ENCODE measurements at regions not wholly inside any gene's neighbourhood (a gene's known extent, or its start where the extent isn't known, plus 50 kb on each side); places are given as distances from the start of the nearest gene placed in this dataset.

GRCh38 chr6:167710363-167710920 is 116.3 kb upstream of the AFDN start:
- no peak for DNase-seq

DNA sequence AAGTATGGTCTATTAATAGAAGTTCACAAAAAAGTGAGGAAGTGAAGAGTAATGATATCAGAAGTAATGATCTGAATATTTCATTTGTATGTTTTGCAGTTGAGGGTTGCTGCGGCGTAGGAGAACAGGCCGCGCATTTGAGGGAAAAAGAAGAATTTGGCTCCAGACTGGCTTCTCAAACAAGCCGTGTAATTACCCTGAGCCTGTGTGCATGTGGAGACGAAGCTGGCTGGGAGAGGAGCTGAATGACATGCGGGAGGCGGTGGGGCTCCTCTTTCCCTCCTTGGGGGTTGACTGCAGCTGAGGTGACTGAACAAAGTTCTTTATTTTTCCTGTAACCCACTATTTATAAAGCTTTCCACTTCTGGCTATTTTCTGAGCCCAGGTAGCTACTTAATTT is 115.5 kb upstream of the AFDN start:
- DNase-seq: no peak

DNA sequence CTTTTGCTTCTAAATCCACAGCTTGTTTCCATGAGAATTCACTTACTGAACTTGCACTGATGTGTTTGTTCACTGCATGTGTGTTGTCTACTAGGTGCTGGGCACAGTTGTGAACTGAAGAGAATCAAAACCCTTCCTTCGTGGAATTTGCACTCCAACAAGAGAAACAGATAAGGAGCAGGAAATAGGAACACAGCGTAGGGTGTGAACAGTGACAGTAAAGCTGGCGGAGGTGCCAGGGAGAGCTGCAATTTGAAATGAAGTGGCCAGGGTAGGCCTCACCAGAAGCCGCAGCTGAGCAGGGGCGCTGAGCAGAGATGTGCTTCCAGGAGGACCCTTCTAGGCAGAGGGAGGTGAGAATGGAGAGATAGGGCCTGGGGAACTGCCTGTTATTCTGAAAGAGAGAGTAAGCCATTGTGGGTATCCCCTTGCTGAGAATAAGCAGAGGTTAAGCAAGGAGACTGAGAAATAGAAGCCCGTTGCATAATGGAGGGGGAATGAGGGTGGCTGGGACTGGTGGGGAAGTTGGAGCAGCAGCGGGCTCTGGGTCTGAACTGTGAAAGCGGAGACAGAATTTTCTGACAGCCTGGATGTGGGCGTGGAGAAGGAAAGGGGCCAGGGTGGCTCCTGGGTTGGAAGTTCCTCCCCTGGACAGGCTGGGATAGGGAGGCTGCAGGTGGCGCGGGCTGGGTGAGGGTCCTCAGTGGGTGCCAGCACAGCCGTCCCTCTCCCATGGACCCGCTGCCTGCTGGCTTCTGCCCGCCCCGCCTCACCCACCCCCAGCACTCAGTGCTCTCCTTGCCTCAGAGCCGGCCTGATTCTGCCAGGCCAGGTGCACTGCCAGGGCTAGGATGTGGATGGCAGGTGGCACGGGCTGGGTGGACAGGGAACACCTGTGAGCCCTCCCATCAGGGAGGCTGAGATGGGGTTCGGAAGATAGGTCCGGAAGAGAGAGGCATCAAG is 114.7 kb upstream of the AFDN start:
- no peak for DNase-seq

GRCh38 chr6:167712731-167713475 is 113.8 kb upstream of the AFDN start:
- DNase-seq: no peak

GRCh38 chr6:167714152-167714551 is 112.6 kb upstream of the AFDN start:
- DNase-seq: no peak

GRCh38 chr6:167717455-167717854 is 109.3 kb upstream of the AFDN start:
- no peak for DNase-seq

DNA sequence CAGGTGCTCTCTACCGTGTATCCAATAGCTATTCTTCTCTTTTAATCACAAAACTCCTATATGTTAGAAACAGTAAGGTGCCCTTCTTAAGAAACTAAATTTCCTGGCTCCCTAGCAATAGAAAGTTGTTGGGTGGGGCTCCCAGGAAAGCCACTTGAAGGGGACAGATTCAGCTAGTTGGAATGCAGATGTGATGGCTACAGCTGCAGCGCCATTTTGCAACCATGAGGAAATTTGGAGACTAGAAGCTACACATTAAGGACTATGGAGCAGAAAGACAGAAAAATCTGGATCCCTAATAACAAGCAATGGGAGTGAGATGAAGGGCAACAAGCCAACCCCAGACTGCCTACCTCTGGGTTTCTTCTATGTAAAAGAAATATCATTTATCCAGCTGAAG is 108.8 kb upstream of the AFDN start:
- no peak for DNase-seq

DNA sequence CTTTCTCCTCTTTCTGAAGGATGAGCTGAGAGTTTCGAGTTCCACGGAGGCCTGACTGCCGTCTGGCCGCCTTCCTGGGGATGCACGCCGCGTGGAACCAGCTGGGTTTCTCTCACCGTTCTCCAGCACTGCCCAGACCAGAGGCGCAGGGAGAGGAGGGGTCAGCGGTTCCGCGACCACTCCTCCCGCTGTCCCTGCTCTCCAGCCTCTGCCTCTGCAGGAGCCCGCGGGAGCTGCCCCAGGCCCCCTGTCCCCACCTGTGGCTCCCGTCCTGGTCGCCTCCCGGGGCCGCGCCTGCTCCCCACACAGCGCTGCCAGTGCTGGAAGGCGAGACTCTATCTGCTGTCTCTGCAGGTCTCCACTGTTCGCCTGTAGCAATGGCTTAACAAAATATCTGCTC is 106.8 kb upstream of the AFDN start:
- no peak for DNase-seq

DNA sequence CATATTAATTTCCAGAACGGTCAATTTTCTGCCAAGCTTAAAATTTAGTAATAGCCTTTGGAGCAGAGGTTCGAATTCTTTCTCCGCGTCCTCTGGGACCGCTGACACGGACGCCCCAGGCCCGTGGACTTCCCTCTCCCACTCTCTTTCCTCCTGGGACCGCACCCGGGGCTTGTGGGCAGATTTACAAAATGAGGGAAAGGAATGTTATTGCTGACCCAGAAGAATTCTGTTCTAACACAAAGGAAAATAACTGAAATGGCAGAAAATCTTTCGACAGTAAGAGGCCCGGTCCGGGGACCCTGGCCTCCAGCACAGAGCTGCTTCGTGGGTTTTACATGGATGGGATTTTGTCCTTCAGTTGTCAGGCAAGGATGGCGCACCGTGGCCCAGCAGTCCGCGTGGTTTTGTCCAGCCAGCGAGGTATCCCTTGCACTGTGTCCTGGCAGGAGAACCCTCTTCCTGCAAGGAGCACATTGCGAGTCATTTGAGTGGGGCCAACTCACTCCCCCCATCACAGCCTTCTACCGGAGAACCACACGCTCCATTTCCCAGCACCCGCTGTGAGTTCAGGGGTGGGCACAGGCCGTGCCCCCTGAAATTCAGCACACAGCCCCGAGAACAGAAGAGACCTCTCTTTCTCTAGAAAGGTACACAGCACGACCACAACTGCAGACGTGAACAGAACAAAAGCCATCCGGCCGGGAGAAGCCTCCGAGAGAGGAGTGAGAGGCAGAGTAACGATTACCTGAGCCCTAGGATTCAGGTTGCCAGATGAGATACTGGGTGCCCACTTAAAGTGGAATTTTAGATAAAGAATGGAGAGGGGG is 106.0 kb upstream of the AFDN start:
- no peak for DNase-seq

GRCh38 chr6:167721291-167721690 is 105.4 kb upstream of the AFDN start:
- no peak for DNase-seq

DNA sequence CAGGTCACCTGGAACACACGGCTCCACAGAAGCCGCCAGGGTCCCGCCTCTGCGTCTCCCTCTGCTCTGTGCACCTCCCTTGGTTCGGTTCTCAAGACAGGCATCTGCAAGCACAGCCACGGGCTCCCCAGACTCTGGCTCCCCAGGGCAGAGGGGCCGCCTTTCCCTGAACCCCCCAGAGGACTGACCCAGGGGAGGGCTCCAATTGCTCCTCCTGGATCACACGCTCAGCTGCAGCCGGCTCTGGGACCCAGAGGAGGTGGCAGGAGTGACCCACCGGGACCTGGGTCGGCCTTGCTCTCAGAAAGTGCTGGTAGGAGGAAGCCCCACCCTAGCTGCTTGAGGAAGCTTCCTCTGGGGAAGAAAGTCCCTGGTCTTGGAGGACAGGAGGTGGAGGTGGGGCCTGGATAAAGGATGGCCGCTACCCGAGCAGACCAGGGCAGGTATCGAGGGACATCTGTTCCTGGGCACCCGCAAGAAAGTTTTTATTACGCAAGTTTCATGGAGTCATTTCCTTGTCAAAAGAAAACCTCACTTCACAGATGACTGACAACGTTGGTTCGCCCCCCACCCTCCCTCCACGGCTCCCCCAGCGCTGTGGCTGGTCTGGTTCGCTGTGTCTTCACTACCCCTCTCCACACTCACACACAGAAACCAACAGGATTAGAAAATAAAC is 103.9 kb upstream of the AFDN start:
- DNase-seq: no peak

GRCh38 chr6:167726043-167726621 is 100.6 kb upstream of the AFDN start:
- no peak for DNase-seq

GRCh38 chr6:167730441-167730840 is 96.3 kb upstream of the AFDN start:
- no peak for DNase-seq

DNA sequence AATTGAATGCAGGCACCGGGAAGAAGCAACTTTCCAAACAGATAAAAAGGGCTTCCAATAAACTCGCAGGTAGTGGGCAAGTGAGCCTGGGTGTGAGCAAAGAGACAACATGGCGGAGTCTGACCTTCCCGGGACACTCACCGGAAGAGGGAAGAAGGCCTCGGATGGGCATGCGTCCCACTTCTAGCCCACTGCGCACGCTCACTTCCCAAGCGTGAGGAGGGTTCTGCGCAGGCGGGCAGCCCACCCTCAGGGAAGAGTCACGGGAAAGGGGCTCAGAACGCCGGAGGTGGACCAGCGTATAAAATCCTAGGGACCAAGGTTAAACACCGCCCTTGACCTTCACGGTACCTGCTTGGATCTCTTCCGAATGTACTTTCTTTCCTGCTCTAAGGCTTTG is 95.5 kb upstream of the AFDN start:
- no peak for DNase-seq

DNA sequence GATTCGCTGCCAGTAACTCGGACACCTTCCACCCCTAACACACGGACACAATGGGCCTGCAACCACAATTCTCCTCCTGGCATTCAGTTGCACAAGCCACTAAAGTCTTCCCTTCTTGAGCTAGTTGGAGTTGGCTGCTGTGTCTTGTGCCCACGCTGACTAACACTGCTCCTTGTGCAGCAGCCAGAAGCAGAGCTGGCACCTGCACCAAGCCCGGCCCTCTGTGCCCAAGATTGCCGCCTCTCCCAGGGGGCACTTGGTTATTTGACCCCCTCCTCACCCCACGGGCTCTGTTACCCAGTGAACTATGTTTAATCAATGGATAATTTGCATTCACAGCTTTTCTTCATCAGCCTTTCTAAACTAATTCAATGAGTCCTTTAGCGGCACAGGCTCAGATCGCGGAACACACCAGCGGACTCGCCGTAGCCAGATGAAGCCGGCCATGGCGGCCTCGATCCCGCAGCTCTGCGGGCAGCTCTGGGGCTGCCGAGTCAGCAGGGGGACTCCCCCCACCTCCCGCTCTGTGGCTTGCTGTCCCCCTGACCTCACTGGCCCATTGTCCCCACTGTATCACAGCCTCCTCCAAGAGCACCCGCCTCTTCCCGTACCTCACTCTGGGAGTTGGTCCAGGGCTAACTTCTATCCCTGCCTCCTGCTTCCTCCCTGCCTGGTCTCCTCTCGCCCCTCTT is 94.8 kb upstream of the AFDN start:
- no peak for DNase-seq

GRCh38 chr6:167733740-167734661 is 92.7 kb upstream of the AFDN start:
- DNase-seq: no peak

DNA sequence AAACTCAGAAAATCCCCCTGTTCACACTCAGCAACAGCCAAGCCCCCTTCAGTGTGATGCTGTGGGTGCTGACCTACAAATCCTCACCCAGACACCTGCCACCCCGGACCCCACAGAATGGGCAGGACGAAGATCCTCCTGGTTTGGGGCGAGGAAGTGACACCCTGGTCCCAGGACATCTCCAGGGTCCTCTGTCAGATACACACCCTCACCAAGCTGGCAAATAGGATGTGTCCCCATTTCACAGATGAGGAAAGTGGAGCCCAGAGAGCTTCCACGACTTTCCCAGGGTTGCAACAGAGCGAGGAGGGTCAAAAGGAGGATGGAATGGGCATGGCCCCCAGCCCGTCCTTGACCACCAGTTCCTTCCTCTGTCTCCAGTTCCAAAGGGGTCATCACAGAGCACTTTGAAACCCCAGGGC is 92.0 kb upstream of the AFDN start:
- no peak for DNase-seq

DNA sequence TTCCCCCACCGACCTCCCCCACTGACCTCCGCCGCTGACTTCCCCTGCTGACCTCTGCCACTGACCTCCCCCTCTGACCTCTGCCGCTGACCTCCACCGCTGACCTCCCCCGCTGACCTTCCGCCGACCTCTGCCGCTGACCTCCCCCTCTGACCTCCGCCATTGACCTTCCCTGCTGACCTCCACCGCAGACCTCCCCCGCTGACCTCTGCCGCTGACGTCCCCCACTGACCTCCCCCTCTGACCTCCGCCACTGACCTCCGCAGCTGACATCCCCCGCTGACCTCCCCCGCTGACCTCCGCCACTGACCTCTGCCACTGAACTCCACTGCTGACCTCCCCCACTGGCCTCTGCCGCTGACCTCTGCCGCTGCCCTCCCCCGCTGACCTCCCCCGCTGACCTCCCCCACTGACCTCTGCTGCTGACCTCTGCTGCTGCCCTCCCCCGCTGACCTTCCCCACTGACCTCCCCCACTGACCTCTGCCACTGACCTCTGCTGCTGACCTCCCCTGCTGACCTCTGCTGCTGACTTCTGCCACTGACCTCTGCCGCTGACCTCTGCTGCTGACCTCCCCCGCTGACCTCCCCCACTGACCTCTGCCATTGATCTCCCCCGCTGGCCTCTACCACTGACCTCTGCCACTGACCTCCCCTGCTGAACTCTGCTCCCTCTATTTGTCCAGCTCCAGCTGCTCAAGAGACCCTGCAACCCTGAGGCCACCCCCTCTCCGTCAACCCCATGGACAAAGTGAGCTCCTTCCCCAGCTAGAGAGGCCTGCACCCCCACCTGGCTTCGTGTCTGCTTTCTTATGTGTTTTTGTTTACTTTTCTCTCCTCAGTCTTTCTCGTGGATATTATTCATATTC is 91.4 kb upstream of the AFDN start:
- DNase-seq: no peak

DNA sequence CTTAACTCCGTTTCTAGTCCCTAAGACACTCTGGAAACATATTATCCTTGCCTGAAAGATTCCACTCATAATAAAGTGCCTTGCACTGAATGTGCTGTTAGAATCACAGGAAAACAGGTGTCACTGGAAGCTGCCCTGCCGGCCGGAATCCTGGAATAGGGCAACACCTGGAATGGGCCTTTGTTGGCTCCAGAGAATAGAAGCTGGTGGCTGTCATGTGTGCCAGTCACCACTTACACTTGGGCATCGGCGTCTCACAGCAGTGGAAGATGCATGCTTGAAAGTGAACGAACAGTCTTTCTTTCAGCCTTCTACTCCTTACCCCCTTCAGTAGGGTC is 90.8 kb upstream of the AFDN start:
- DNase-seq: no peak
